Activated T-helper 2 cell treated with anti-CD3 and anti-CD28 coated beads, Interferon-gamma antibody, Interleukin-2, Interleukin-4, amounts not matched to agents 10 μg/mL and 5 μg/mL and 100 μg/mL, durations not matched to agents 14 hours and 24 hours and 36 hours (primary cell): ENCODE measurements at regions not wholly inside any gene's neighbourhood (a gene's known extent, or its start where the extent isn't known, plus 50 kb on each side); places are given as distances from the start of the nearest gene placed in this dataset.

Source experiments
- DNase-seq: peaks from one replicate; pipeline ENCODE4 v3.0.0; 2021; ENCODE audit warnings: low spot score
- H3K27ac Mint-ChIP-seq: one replicate; pipeline ENCODE4 v1.8.0; 2021; ENCODE audit warnings: mixed read lengths
- H3K27me3 Mint-ChIP-seq: one replicate; pipeline ENCODE4 v1.8.0; 2021; ENCODE audit warnings: low read depth, mixed read lengths
- H3K36me3 Mint-ChIP-seq: one replicate; pipeline ENCODE4 v1.8.0; 2021; ENCODE audit warnings: low read depth, mixed read lengths
- H3K4me1 Mint-ChIP-seq: one replicate; pipeline ENCODE4 v1.8.0; 2021; ENCODE audit warnings: low read depth, mixed read lengths
- H3K4me3 Mint-ChIP-seq: one replicate; pipeline ENCODE4 v1.8.0; 2021; ENCODE audit warnings: low read depth, mild to moderate bottlenecking, moderate library complexity, mixed read lengths
- H3K9me3 Mint-ChIP-seq: one replicate; pipeline ENCODE4 v1.8.0; 2021; ENCODE audit warnings: mixed read lengths
- intact Hi-C: fragments of 100-400 bp; cut with micrococcal nuclease; formaldehyde crosslinking; loops from one replicate; pipeline ENCODE4 v1.15.1; 2023

- Mint-ChIP-seq H3K27me3 (peaks cover 30% of the 10 kb centered on the region), H3K4me1 (no peaks in the 10 kb centered on the region), H3K4me3 (no peak overlapping the region), H3K27ac (no peak overlapping the region), H3K9me3 (no peaks in the 10 kb centered on the region), H3K36me3 (no peaks in the 10 kb centered on the region)
- DNase-seq = no peak
- intact Hi-C loops = loop anchor here (10.0 kb wide), 1 partner anchor 527 kb away; no protein-coding TSS in a partner anchor
These were observed 74.8 kb upstream of the PDE4B start for GRCh38 chr1:65717815-65718454.

- intact Hi-C loops = loop anchor here (10.0 kb wide), 1 partner anchor 525 kb away; no protein-coding TSS in a partner anchor
- no peak for DNase-seq
- no peak overlapping the region for H3K4me3 Mint-ChIP-seq
- H3K27me3 Mint-ChIP-seq = peaks cover 24% of the 10 kb centered on the region
- no peak overlapping the region for H3K27ac Mint-ChIP-seq
- no peaks in the 10 kb centered on the region for H3K4me1 Mint-ChIP-seq
- H3K36me3 Mint-ChIP-seq = no peaks in the 10 kb centered on the region
- no peaks in the 10 kb centered on the region for H3K9me3 Mint-ChIP-seq
These were observed 73.3 kb upstream of the PDE4B start for GRCh38 chr1:65719391-65719790.

- H3K36me3 Mint-ChIP-seq = no peaks in the 10 kb centered on the region
- H3K4me1 Mint-ChIP-seq = no peaks in the 10 kb centered on the region
- intact Hi-C loops = no loop called here
These were observed 70.2 kb upstream of the PDE4B start for GRCh38 chr1:65722461-65722860.

GRCh38 chr1:65724151-65724550 is 68.5 kb upstream of the PDE4B start:
- H3K4me1 Mint-ChIP-seq = no peaks in the 10 kb centered on the region

More at GRCh38 chr1:65722461-65722860, 70.2 kb upstream of the PDE4B start:
- Mint-ChIP-seq H3K27me3 (peaks cover 10% of the 10 kb centered on the region), H3K27ac (no peak overlapping the region), H3K9me3 (no peaks in the 10 kb centered on the region), H3K4me3 (no peak overlapping the region)
- no peak for DNase-seq

GRCh38 chr1:65725064-65725463 is 67.6 kb upstream of the PDE4B start:
- Mint-ChIP-seq H3K36me3 (no peaks in the 10 kb centered on the region), H3K27me3 (peaks cover 16% of the 10 kb centered on the region), H3K9me3 (no peaks in the 10 kb centered on the region), H3K27ac (no peak overlapping the region), H3K4me1 (no peaks in the 10 kb centered on the region), H3K4me3 (no peak overlapping the region)
- intact Hi-C loops = no loop called here
- DNase-seq = no peak

More at GRCh38 chr1:65724151-65724550, 68.5 kb upstream of the PDE4B start:
- no peak overlapping the region for H3K4me3 Mint-ChIP-seq
- DNase-seq = no peak
- peaks cover 14% of the 10 kb centered on the region for H3K27me3 Mint-ChIP-seq
- no peaks in the 10 kb centered on the region for H3K9me3 Mint-ChIP-seq
- no peak overlapping the region for H3K27ac Mint-ChIP-seq
- H3K36me3 Mint-ChIP-seq = no peaks in the 10 kb centered on the region
- intact Hi-C loops = no loop called here

GRCh38 chr1:65728504-65728903 is 64.2 kb upstream of the PDE4B start:
- H3K36me3 Mint-ChIP-seq = no peaks in the 10 kb centered on the region
- no peak overlapping the region for H3K4me3 Mint-ChIP-seq
- H3K27me3 Mint-ChIP-seq = peaks cover 17% of the 10 kb centered on the region
- intact Hi-C loops = no loop called here
- no peaks in the 10 kb centered on the region for H3K4me1 Mint-ChIP-seq
- no peak overlapping the region for H3K27ac Mint-ChIP-seq
- H3K9me3 Mint-ChIP-seq = no peaks in the 10 kb centered on the region
- no peak for DNase-seq

- no peaks in the 10 kb centered on the region for H3K36me3 Mint-ChIP-seq
- no peak overlapping the region for H3K27ac Mint-ChIP-seq
- H3K9me3 Mint-ChIP-seq = no peaks in the 10 kb centered on the region
- H3K4me1 Mint-ChIP-seq = no peaks in the 10 kb centered on the region
- intact Hi-C loops = no loop called here
- no peak for DNase-seq
- no peak overlapping the region for H3K4me3 Mint-ChIP-seq
- peaks cover 17% of the 10 kb centered on the region for H3K27me3 Mint-ChIP-seq
These were observed 63.4 kb upstream of the PDE4B start for GRCh38 chr1:65729259-65729658.

- intact Hi-C loops = no loop called here
- no peaks in the 10 kb centered on the region for H3K36me3 Mint-ChIP-seq
- H3K9me3 Mint-ChIP-seq = no peaks in the 10 kb centered on the region
- H3K27ac Mint-ChIP-seq = no peak overlapping the region
- H3K4me3 Mint-ChIP-seq = no peak overlapping the region
- H3K27me3 Mint-ChIP-seq = peaks cover 3% of the 10 kb centered on the region
- no peak for DNase-seq
- H3K4me1 Mint-ChIP-seq = no peaks in the 10 kb centered on the region
These were observed 57.7 kb upstream of the PDE4B start for GRCh38 chr1:65734979-65735378.

- no peaks in the 10 kb centered on the region for H3K36me3 Mint-ChIP-seq
- H3K9me3 Mint-ChIP-seq = peaks cover 23% of the 10 kb centered on the region
- H3K27me3 Mint-ChIP-seq = no peaks in the 10 kb centered on the region
- intact Hi-C loops = no loop called here
- no peak overlapping the region for H3K27ac Mint-ChIP-seq
- no peaks in the 10 kb centered on the region for H3K4me1 Mint-ChIP-seq
- no peak for DNase-seq
- no peak overlapping the region for H3K4me3 Mint-ChIP-seq
These were observed 50.7 kb upstream of the PDE4B start for GRCh38 chr1:65741993-65742392.
